HTR-8/SVneo (cell line): ENCODE measurements at regions not wholly inside any gene's neighbourhood (a gene's known extent, or its start where the extent isn't known, plus 50 kb on each side); places are given as distances from the start of the nearest gene placed in this dataset.

Experiments used
- DNase-seq: peaks from one replicate; pipeline ENCODE4 v3.0.0; 2011; ENCODE audit warnings: low spot score, mixed read lengths; ENCODE audit not compliant: insufficient read length
- FAIRE-seq: peaks from 2 replicates; lab custom pipeline; 2011; peaks lifted over from hg19 to GRCh38; lab: Jason Lieb, UNC

- FAIRE-seq (no peak), DNase-seq (no peak)
Measured at GRCh38 chr7:157481389-157481788, 144.6 kb downstream of the DNAJB6 start.

- no peak for DNase-seq
- FAIRE-seq, result no peak
Measured at GRCh38 chr7:157482025-157482424, 145.2 kb downstream of the DNAJB6 start.

GRCh38 chr7:157482517-157483087, 145.8 kb downstream of the DNAJB6 start:
- DNase-seq, result no peak
- FAIRE-seq, result no peak

- DNase-seq (no peak), FAIRE-seq (no peak)
Measured at GRCh38 chr7:157483515-157483914, 146.7 kb downstream of the DNAJB6 start.

- FAIRE-seq (no peak), DNase-seq (no peak)
Measured at GRCh38 chr7:157483971-157484410, 147.2 kb downstream of the DNAJB6 start.

GRCh38 chr7:157484411-157485081, 147.7 kb downstream of the DNAJB6 start:
- FAIRE-seq, result no peak
- no peak for DNase-seq

GRCh38 chr7:157485361-157485831, 148.6 kb downstream of the DNAJB6 start:
- FAIRE-seq (no peak), DNase-seq (no peak)

- no peak for DNase-seq
- FAIRE-seq, result no peak
Measured at GRCh38 chr7:157486007-157486755, 149.4 kb downstream of the DNAJB6 start.

GRCh38 chr7:157487046-157487770, 150.4 kb downstream of the DNAJB6 start:
- DNase-seq (no peak), FAIRE-seq (no peak)

- FAIRE-seq (no peak), DNase-seq (no peak)
Measured at GRCh38 chr7:157488281-157488680, 151.5 kb downstream of the DNAJB6 start.

GRCh38 chr7:157488966-157489365, 152.2 kb downstream of the DNAJB6 start:
- DNase-seq (no peak), FAIRE-seq (no peak)
